ENCODE measurements at regions not wholly inside any gene's neighbourhood (a gene's known extent, or its start where the extent isn't known, plus 50 kb on each side); places are given as distances from the start of the nearest gene placed in this dataset.

DNA sequence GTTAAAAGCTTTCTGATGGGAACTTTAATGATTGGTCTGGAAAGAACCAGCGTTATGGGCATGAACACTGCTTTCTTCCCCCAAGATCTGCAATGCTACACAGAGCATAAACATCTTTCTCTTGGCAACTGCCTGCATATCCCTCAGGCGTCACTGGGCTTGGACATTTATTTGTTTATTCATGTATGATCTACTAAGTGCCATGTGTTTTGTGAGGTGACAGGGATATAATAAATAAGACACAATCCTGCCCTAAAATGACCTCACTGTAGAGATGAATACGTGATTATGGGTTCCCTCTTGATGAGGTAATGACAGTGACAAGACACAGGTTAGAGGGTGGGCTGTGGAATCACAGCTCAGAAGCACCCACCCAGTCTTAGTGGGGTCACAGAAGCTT, 485.3 kb downstream of the PDCD6IP start:
- DNase-seq (ENCODE audit: low spot score) (no peak), FAIRE-seq (no peak)

GRCh38 chr3:34284959-34285826, 486.8 kb downstream of the PDCD6IP start:
- FAIRE-seq: no peak
- DNase-seq (ENCODE audit: low spot score): no peak

DNA sequence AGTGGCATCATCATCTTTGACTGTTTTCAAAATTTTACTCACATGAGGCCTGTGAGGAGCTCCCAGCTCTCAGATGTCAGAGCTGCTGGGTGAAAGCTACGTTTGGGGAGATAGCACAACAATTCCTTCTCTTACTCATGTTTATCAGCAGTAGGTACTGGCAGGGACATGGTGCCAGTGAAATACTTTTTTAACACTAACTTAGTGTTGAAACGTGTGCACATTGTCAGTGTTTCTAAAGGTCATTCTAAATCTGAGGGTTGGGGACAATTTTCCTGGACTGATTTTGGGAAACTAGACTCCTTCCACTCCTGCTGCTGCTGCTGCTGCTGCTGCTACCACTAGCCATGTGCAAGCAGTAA, 487.4 kb downstream of the PDCD6IP start:
- DNase-seq (ENCODE audit: low spot score) (no peak), FAIRE-seq (no peak)

DNA sequence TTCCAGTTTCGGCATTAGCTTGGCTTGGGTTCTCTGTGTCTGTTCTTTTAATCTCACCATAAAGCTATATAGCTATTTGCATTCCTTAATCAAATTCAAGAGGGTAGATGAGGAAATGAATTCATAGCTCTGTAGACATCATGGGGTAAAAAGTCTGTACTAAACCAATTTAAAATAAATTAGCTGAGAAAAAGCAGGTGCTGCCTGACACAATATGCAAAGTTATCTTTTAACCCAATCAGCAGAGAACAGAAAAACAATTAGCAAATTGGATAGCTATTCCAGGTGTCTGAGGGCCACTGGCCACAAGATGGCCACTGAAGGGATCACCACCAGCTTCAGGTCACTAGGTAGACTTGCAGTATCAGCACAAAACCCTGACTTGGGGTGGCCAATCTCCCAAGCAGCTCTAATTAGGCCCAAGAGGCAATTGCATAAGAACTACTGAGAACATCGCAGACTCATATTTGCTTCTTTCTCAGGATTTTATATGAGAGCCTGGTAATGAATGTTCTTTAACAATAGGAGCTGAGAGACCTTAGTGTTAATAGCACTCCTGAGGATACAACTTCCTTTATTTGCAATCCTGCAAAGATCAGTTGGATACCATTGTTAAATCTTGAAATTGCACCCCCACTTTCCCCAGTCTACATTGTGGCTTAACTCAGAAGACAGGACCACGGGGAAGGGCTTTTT, 494.3 kb downstream of the PDCD6IP start:
- no peak for DNase-seq (ENCODE audit: low spot score)

GRCh38 chr3:34294240-34294639, 495.8 kb downstream of the PDCD6IP start:
- FAIRE-seq: no peak
- no peak for DNase-seq (ENCODE audit: low spot score)

More for the DNA sequence above, 494.3 kb downstream of the PDCD6IP start:
- FAIRE-seq: no peak

GRCh38 chr3:34296796-34297195, 498.4 kb downstream of the PDCD6IP start:
- DNase-seq (ENCODE audit: low spot score) (no peak), FAIRE-seq (no peak)

DNA sequence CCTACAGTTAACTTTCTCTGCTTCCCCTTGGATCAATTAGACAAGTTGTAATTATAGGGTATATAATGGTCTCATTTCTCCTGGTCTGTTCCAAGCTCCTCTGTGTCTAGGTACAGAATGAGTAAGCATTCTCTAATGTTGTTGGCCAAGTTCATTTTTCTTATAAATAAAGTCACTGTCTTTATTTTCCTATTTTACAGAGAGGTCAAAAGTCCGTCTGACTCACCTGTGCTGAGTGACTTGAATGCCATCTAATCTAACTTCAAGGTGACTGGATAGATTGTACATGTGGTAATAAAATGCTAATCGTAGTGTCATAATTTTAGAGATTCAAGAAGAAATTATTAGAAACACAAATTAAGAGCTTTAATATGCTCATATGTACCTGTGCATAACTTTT, 500.2 kb downstream of the PDCD6IP start:
- no peak for FAIRE-seq
- no peak for DNase-seq (ENCODE audit: low spot score)

DNA sequence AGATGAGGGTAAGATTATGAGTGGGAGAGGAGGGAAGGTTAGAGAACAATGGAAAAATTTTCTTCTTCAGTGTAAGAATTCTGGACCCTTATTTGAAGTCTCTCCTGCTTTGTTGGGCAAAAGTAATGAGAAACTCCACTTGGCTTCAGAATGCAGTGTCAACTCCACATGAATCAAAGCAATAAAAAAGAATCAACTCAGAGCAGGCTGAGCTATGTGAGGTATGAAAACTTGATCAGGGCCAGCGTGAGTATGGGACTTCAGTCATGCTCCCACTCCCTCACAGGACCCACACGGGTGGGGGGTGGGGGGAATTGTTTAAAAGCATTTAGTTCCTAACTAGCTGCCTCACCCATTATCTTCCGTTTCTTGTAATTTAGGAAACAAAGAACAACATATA, 502.2 kb downstream of the PDCD6IP start:
- no peak for FAIRE-seq
- DNase-seq (ENCODE audit: low spot score): no peak

DNA sequence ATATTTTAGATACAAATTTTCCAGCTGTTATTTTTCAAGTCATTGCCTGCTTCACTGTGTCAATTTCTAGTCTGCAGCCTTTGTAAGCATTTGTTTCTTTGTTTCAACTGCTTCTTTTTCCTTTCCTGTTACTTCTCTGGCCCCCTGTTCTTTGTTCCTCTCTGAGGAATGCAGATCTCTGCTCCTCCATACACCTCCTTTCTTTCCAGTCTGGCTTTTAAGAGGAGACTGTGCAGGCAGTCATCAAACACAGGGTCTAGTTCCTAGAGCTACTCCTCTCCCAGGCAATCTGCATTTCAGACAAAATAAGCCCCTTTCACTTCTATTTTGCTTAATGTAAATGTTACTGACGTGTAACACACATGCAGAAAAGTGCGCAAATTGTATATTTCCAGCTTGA, 502.9 kb downstream of the PDCD6IP start:
- FAIRE-seq: no peak
- DNase-seq (ENCODE audit: low spot score): no peak

DNA sequence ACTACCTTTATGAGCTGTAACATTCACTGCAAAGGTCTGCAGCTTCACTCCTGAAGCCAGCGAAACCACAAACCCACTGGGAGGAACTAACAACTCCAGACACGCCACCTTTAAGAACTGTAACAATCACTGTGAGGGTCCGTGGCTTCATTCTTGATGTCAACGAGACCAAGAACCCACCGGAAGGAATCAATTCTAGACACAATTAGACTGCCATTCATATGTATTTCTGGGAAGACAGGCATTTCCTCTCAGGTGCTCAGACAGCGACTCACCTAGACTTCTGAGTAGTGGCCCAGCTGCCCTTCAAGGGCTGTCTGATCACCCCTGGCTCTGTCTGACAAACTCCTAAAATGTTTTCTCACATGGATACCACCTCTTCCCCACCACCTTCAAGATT, 506.8 kb downstream of the PDCD6IP start:
- no peak for FAIRE-seq
- DNase-seq (ENCODE audit: low spot score): no peak

- no peak for DNase-seq (ENCODE audit: low spot score)
- peak; percentile 32 for FAIRE-seq
Measured at GRCh38 chr3:34312684-34313083, 514.3 kb downstream of the PDCD6IP start.

DNA sequence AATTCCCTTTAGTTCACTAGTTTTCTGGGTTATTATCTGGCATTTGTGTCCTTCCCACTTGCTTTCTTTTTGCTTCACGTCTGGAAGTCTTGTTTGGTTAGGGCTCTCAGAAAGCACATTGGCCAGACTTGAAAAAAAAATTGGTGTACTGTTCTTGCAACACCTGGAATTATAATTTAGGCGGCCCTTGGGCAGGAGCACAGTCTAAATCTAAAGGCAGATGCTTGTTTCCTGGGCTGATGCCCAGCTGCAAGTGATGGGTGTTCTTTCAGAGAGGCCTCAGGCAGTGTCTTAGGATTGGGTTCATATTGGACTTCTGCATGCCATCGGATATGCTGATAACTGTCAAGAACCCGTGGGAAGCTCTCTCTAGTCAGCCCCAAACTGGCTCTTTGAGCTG, 521.5 kb downstream of the PDCD6IP start:
- FAIRE-seq: no peak

DNA sequence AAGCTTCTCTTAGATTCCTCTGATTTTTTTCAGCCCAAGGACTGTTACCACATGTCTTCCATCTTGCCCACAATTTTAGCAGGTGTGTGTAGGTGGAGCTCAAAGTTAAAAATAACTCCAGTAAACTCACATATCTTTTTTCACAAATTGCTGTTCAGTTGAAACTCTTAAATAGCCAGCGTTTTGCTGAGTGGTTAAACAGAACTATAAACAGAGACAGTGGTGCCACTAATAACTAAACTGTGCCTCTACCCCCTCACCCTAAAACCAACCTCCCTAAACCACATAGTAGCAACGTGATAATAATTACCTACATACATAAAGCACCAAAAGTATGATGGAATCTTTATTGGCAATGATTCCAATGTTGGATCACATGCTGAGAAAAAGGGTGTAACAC, 525.1 kb downstream of the PDCD6IP start:
- DNase-seq (ENCODE audit: low spot score): no peak
- FAIRE-seq: no peak

More for the DNA sequence above, 521.5 kb downstream of the PDCD6IP start:
- no peak for DNase-seq (ENCODE audit: low spot score)

GRCh38 chr3:34346656-34347055, 548.2 kb downstream of the PDCD6IP start:
- FAIRE-seq (no peak), DNase-seq (ENCODE audit: low spot score) (no peak)

DNA sequence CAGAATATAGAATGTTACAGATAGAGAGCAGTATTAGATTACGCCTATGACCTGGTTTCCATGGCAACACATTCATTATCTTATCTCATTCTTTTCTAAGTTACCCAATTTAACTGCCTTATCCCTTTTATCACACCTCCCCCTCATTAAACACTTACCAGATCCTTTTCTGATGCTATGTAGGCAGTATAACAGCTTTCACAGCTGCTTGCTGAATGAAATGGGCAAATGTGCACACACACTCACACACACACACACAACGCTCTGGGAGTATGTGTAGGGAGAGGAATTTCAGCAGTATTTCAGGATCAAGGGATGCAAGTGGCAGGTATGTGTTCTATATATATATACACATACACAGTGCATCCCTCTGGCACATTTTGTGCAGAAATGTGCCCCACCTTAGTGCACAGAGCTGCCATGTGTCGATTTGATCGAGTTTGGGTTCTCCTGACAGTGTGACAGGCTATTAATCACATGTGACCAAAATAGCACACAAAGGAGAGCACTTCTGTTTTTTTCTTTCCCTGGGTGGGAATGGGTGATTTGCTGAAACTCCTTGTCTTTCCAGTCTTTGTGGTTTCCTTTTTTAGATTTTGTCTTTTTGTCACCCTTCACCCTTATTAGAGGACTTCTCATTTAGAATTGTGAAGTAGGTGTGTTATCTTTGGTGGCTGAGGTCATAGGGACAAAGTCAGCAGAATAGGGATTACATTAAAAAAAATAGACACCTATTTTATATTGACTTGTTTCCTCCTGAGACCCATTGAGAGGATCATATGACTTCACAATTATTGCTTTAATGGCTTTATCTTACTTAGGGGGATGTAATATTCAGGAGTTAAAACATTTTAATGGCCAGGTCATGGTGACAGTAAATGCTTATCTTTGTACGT, 553.7 kb downstream of the PDCD6IP start:
- no peak for DNase-seq (ENCODE audit: low spot score)
- no peak for FAIRE-seq

DNA sequence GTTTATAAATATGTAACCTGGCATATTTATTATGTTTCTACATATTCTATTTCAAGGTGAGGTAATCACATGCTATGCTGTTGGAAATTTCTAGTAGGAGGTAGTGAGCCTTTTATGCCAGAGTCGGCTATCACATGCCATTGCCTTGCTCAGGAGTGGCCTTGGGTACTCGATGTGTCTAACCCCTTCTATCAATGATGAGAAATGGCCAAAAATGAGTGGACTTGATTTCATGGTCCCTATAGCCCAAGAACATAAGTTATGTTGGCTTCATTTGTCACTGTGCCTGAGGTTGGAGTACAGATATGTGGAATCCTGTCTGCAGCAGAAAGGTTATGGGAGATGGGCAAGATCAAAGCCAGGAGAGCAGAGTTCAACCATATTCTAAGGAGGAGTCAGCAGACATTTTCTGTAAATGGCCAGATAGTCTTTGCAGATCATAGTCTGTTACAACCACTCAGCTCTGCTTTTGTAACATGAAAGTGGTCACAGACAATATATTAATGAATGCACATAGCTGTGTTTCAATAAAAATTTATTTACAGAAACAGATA, 554.4 kb downstream of the PDCD6IP start:
- FAIRE-seq (no peak), DNase-seq (ENCODE audit: low spot score) (no peak)

DNA sequence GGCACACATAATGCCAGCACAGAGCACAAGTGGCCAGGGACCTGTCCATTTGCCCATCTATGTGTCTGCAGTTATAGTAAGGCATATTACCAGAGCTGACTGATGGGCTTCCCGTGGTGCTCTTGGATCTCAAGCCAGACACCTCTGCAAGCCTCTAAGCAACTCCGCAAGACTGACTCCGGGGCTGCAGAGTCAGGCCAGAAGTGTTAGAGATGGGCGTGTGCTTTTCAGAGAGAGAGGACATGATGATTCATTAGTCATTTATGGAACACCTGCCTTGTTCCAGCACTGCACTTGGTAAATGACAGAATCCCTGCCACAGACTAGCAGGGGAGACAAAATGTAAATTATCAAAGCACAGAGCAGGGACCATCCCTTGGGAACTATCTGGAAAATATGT, 559.0 kb downstream of the PDCD6IP start:
- FAIRE-seq: no peak

DNA sequence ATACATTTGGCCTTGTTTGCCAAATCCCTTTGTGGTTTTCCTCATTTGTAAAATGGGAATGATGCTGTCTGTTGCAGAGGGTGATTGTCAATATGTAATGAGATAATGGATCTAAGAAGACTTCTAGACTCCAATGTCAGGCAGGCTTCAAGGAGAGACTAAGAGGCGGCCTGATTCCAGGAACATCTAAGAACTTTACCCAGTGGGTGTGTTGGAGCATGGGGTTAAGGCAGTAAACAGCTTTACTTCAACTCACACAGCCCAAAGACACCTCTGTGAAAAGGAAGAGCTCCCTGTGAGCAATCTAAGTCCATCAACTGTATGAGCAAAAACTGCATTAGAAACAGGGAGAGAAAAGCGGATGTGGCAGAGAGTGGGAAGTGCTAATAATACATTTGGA, 560.6 kb downstream of the PDCD6IP start:
- DNase-seq (ENCODE audit: low spot score): no peak
- FAIRE-seq: no peak

More for the DNA sequence above, 559.0 kb downstream of the PDCD6IP start:
- no peak for DNase-seq (ENCODE audit: low spot score)

DNA sequence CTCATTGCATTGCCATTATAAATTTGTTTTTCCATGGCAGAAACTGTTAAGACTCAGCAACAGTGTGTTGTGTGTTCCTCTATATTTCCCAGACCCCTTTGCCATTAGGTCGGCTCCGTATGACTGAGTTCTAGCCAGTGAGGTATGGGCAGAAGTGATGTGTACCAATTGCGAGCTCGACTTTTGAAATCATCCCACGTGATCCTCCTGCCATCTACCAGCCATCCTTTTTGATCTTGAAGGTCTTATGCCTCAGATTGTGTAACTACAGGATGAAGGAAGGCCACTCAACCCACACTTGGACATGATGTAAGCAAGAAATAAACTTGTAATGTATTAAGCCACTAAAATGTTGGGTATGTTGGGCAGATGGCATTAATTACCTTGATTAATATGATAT, 562.3 kb downstream of the PDCD6IP start:
- FAIRE-seq (no peak), DNase-seq (ENCODE audit: low spot score) (no peak)

DNA sequence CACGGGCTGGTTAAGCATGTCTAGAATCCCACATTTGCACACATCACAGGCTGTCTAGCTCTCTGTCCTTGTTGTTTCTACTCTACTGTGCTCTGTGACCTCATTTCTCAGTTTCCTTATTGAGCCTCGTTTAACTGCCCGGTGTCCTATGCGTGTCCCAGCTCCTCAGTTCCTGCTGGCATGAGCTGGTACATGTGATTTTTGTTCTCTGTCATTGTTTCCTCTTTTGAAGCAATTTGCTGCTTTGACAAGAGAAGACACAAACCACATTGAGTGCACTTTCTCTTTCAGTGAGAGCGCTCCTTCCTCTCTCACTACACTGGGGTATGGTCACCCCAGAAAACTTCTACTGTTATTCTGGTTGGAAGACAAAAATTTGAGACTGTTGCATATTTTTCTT, 563.5 kb downstream of the PDCD6IP start:
- DNase-seq (ENCODE audit: low spot score) (no peak), FAIRE-seq (no peak)

DNA sequence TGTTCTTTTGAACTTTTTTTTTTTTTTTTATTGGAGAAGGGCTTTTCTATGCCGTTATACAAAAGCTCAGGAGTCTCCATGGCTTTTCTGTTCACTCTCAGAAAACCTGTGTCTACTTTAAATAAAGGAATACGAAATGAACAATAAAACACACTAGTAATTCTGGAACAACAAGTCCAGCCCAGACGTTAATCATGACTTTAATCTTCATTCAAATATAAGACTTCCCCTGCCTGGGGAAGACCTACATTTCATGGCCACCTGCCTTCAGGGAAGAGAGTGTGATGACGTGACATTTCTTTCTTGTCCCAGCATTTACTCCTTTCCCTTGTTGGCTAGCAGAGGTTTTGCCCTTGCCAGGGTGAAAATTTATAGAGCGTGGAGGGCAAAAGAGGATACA, 564.5 kb downstream of the PDCD6IP start:
- FAIRE-seq (no peak), DNase-seq (ENCODE audit: low spot score) (no peak)

DNA sequence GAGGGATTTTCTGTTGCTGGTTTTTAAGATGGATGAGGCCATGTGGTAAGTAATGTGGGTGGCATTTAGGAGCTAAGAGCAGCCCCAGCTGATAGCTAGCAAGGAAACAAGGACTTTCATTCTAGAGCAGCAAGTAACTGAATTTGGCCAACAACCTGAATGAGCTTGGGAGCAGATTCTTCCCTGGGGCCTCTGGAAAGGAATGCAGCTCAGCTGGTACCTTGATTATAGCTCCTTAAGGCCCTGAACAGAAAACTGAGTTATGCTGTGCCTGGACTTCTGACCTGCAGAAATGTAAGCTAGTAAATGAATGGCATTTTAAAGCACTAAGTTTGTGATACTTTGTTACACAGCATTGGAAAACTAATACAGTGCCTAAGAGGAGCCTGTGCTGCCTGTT, 565.5 kb downstream of the PDCD6IP start:
- DNase-seq (ENCODE audit: low spot score) (no peak), FAIRE-seq (no peak)

Measured in urothelium cell line (cell line).